ENCODE measurements at regions not wholly inside any gene's neighbourhood (a gene's known extent, or its start where the extent isn't known, plus 50 kb on each side); places are given as distances from the start of the nearest gene placed in this dataset.

- TF ChIP-seq MAX (IDR thresholded peaks at IDR 0.05) (no peak), ZNF274 (IDR thresholded peaks at IDR 0.05; ENCODE audit: low read depth, low read length) (no peak), EZH2 (IDR thresholded peaks at IDR 0.05) (no peak), SIN3A (IDR thresholded peaks at IDR 0.05; ENCODE audit: low read depth) (no peak), SP1 (IDR thresholded peaks at IDR 0.05; ENCODE audit: low read depth) (no peak), CEBPB (IDR thresholded peaks at IDR 0.05; ENCODE audit: low read depth) (no peak), TCF7L2 (IDR thresholded peaks at IDR 0.05; ENCODE audit: borderline replicate concordance, extremely low read depth, insufficient read depth, insufficient read length) (no peak), JUND (IDR thresholded peaks at IDR 0.05) (no peak), POLR2A (IDR thresholded peaks at IDR 0.05; ENCODE audit: borderline replicate concordance, extremely low read depth, insufficient read depth, insufficient read length) (no peak), ATF3 (IDR thresholded peaks at IDR 0.05) (no peak)
- H3K9me3 ChIP-seq (ENCODE audit: control insufficient read depth in 1 of 2, insufficient read depth in 1 of 2, low read depth in 1 of 2, low read length in 2 of 2): no peaks in the 10 kb centered on the region
Measured at GRCh38 chr3:164320962-164321361, 757.3 kb downstream of the SI start.

GRCh38 chr3:164306042-164306441 lies 772.3 kb downstream of the SI start:
- BruUV-seq (replicated peaks): no TSS peak
- Histone ChIP-seq H3K4me3 (replicated peaks in 1 of 2; ENCODE audit: low read depth in 1 of 2, low read length in 2 of 2) (no peak overlapping the region), H3K27ac (ENCODE audit: low read depth, low read length) (no peak overlapping the region), H2AFZ (ENCODE audit: low read depth, low read length, poor library complexity, severe bottlenecking) (no peak overlapping the region), H3K9me2 (ENCODE audit: insufficient read depth) (no peaks in the 10 kb centered on the region), H3K36me3 (ENCODE audit: control insufficient read depth in 1 of 2, insufficient read depth in 2 of 2, low read length in 2 of 2) (no peaks in the 10 kb centered on the region), H3K9ac (ENCODE audit: low read length) (no peak overlapping the region), H3K79me2 (ENCODE audit: insufficient read depth, low read length) (no peaks in the 10 kb centered on the region), H3K27me3 (ENCODE audit: insufficient read depth, low read length) (no peaks in the 10 kb centered on the region), H4K20me1 (ENCODE audit: insufficient read depth) (no peaks in the 10 kb centered on the region), H3K4me2 (ENCODE audit: low read length) (no peak overlapping the region), H3K4me1 (ENCODE audit: control insufficient read depth in 1 of 2, insufficient read depth in 2 of 2, low read length in 2 of 2) (no peaks in the 10 kb centered on the region), H3K9me3 (ENCODE audit: control insufficient read depth in 1 of 2, insufficient read depth in 1 of 2, low read depth in 1 of 2, low read length in 2 of 2) (peaks cover 0 to 4% of the 10 kb centered on the region in 2 experiments; a peak in 1 of 4 replicates)
- POLR2A ChIA-PET: no interaction called here
- DNase-seq (ENCODE audit: low read depth, low spot score): no peak
- RAD21 ChIA-PET (ENCODE audit: low non-redundant PET in 1 of 2, low total read pairs in 2 of 2, uncharacterized antibody in 2 of 2, unreplicated experiment in 2 of 2): no interaction called here
- ATAC-seq: no peak
- CTCF ChIA-PET: no interaction called here
- intact Hi-C loops (cut with micrococcal nuclease): no loop called here
- TF ChIP-seq ELF1 (IDR thresholded peaks at IDR 0.05; ENCODE audit: borderline replicate concordance, low read depth) (no peak), ZNF274 (IDR thresholded peaks at IDR 0.05; ENCODE audit: low read depth, low read length) (no peak)

More at GRCh38 chr3:164320962-164321361, 757.3 kb downstream of the SI start:
- ATAC-seq: no peak
- no peaks in the 10 kb centered on the region; the same call in 1 of the 2 replicates for H3K9me2 ChIP-seq (ENCODE audit: insufficient read depth)
- DNase-seq (ENCODE audit: low read depth, low spot score): no peak
- no TSS peak for BruUV-seq (replicated peaks)
- no peak overlapping the region for H3K4me2 ChIP-seq (ENCODE audit: low read length)
- ChIA-PET RAD21 (ENCODE audit: low non-redundant PET in 1 of 2, low total read pairs in 2 of 2, uncharacterized antibody in 2 of 2, unreplicated experiment in 2 of 2) (no interaction called here), POLR2A (no interaction called here), CTCF (no interaction called here)
- no peak overlapping the region for H3K9ac ChIP-seq (ENCODE audit: low read length)
- H3K27me3 ChIP-seq (ENCODE audit: insufficient read depth, low read length): no peaks in the 10 kb centered on the region
- intact Hi-C loops (cut with micrococcal nuclease): no loop called here
- H2AFZ ChIP-seq (ENCODE audit: low read depth, low read length, poor library complexity, severe bottlenecking): no peak overlapping the region
- no peaks in the 10 kb centered on the region for H3K36me3 ChIP-seq (ENCODE audit: control insufficient read depth in 1 of 2, insufficient read depth in 2 of 2, low read length in 2 of 2)
- H3K4me1 ChIP-seq (ENCODE audit: control insufficient read depth in 1 of 2, insufficient read depth in 2 of 2, low read length in 2 of 2): no peaks in the 10 kb centered on the region
- no peak overlapping the region for H3K27ac ChIP-seq (ENCODE audit: low read depth, low read length)
- no peak overlapping the region for H3K4me3 ChIP-seq (replicated peaks in 1 of 2; ENCODE audit: low read depth in 1 of 2, low read length in 2 of 2)
- H3K79me2 ChIP-seq (ENCODE audit: insufficient read depth, low read length): no peaks in the 10 kb centered on the region
- no peaks in the 10 kb centered on the region for H4K20me1 ChIP-seq (ENCODE audit: insufficient read depth)

Measured in HCT116 (cell line).